Liver (tissue), 7 donors: ENCODE measurements at regions not wholly inside any gene's neighbourhood (a gene's known extent, or its start where the extent isn't known, plus 50 kb on each side); places are given as distances from the start of the nearest gene placed in this dataset.

Experiments
- DNase-seq: peaks from one replicate; pipeline ENCODE4 v3.0.0-alpha.2; 2017; ENCODE audit warnings: low spot score
- H3K27ac ChIP-seq, 2 donors: one replicate each; pipeline ENCODE4 v1.7.0; 2013; ENCODE audit warnings: inconsistent platforms in 2 of 2, low read length in 2 of 2, control low read depth in 1 of 2, low read depth in 1 of 2, mild to moderate bottlenecking in 1 of 2
- H3K27me3 ChIP-seq, 4 donors: one replicate each; pipeline versions ENCODE4 v1.6.1 to v1.7.0; 2013; ENCODE audit warnings: low read length in 3 of 4, inconsistent platforms in 1 of 4, mild to moderate bottlenecking in 1 of 4, moderate library complexity in 1 of 4; ENCODE audit not compliant: control insufficient read depth in 4 of 4, insufficient read depth in 4 of 4
- H3K36me3 ChIP-seq, 4 donors: one replicate each; pipeline versions ENCODE4 v1.6.1 to v1.7.0; 2013; ENCODE audit warnings: low read length in 3 of 4, mild to moderate bottlenecking in 3 of 4, low read depth in 1 of 4, moderate library complexity in 1 of 4; ENCODE audit not compliant: control insufficient read depth in 4 of 4, insufficient read depth in 3 of 4
- H3K4me1 ChIP-seq, 4 donors: one replicate each; pipeline versions ENCODE4 v1.6.1 to v1.7.0; 2013; ENCODE audit warnings: low read length in 3 of 4, mild to moderate bottlenecking in 3 of 4, moderate library complexity in 1 of 4; ENCODE audit not compliant: control insufficient read depth in 4 of 4, insufficient read depth in 4 of 4
- H3K4me3 ChIP-seq, 3 donors: one replicate each; pipeline versions ENCODE4 v1.6.1 to v1.7.0; 2013; ENCODE audit warnings: low read length in 3 of 3, control low read depth in 1 of 3, low read depth in 1 of 3, mild to moderate bottlenecking in 1 of 3
- H3K9ac ChIP-seq, 2 donors: one replicate each; pipeline ENCODE4 v1.7.0; 2013; ENCODE audit warnings: low read length in 2 of 2, mild to moderate bottlenecking in 2 of 2, moderate library complexity in 2 of 2, control low read depth in 1 of 2, low read depth in 1 of 2
- H3K9me3 ChIP-seq, 4 donors: one replicate each; pipeline versions ENCODE4 v1.6.1 to v1.7.0; 2013; ENCODE audit warnings: low read length in 3 of 4; ENCODE audit not compliant: control insufficient read depth in 4 of 4
- ATF3 ChIP-seq: IDR thresholded peaks from 2 replicates; pipeline ENCODE4 v1.6.1; 2016; ENCODE audit warnings: antibody characterized with exemption
- EGR1 ChIP-seq, 2 donors: IDR thresholded peaks; 2 replicates each; pipeline ENCODE4 v1.6.1; 2016 to 2018; ENCODE audit warnings: antibody characterized with exemption in 2 of 2, low read depth in 2 of 2
- FOXA1 ChIP-seq: IDR thresholded peaks from 2 replicates; pipeline ENCODE4 v1.6.1; 2016; ENCODE audit warnings: antibody characterized with exemption
- FOXA2 ChIP-seq: IDR thresholded peaks from 2 replicates; pipeline ENCODE4 v1.6.1; 2016; ENCODE audit warnings: antibody characterized with exemption
- GABPA ChIP-seq, 2 donors: IDR thresholded peaks in 1 of 2; conservative IDR thresholded peaks in 1 of 2; 2 replicates each; pipeline ENCODE4 v1.6.1; 2016; ENCODE audit warnings: antibody characterized with exemption in 2 of 2, mild to moderate bottlenecking in 1 of 2, moderate library complexity in 1 of 2
- HNF4A ChIP-seq, 2 donors: conservative IDR thresholded peaks; 2 replicates each; pipeline ENCODE4 v1.6.1; 2016; ENCODE audit warnings: antibody characterized with exemption in 2 of 2, mild to moderate bottlenecking in 2 of 2
- HNF4G ChIP-seq: IDR thresholded peaks from 2 replicates; pipeline ENCODE4 v1.6.1; 2016; ENCODE audit warnings: antibody characterized with exemption
- JUND ChIP-seq, 2 donors: IDR thresholded peaks; 2 replicates each; pipeline ENCODE4 v1.6.1; 2016; ENCODE audit warnings: antibody characterized with exemption in 2 of 2
- MAX ChIP-seq: IDR thresholded peaks from 2 replicates; pipeline ENCODE4 v1.6.1; 2016; ENCODE audit warnings: antibody characterized with exemption
- NR2F2 ChIP-seq: IDR thresholded peaks from 2 replicates; pipeline ENCODE4 v1.6.1; 2016; ENCODE audit warnings: antibody characterized with exemption
- RAD21 ChIP-seq, 2 donors: IDR thresholded peaks; 2 replicates each; pipeline ENCODE4 v1.6.1; 2016; ENCODE audit warnings: antibody characterized with exemption in 2 of 2, mild to moderate bottlenecking in 2 of 2
- REST ChIP-seq: IDR thresholded peaks from 2 replicates; pipeline ENCODE4 v1.6.1; 2016; ENCODE audit warnings: antibody characterized with exemption, mild to moderate bottlenecking
- RXRA ChIP-seq, 2 donors: IDR thresholded peaks; 2 replicates each; pipeline ENCODE4 v1.6.1; 2017 to 2018; ENCODE audit warnings: antibody characterized with exemption in 2 of 2, mild to moderate bottlenecking in 1 of 2
- SP1 ChIP-seq: IDR thresholded peaks from 2 replicates; pipeline ENCODE4 v1.6.1; 2018; ENCODE audit warnings: antibody characterized with exemption, mild to moderate bottlenecking
- TAF1 ChIP-seq: conservative IDR thresholded peaks from 2 replicates; pipeline ENCODE4 v1.6.1; 2016; ENCODE audit warnings: antibody characterized with exemption, mild to moderate bottlenecking
- YY1 ChIP-seq: IDR thresholded peaks from 2 replicates; pipeline ENCODE4 v1.6.1; 2016; ENCODE audit warnings: antibody characterized with exemption, mild to moderate bottlenecking
- WGBS: extraction: QIAGEN DNeasy Blood & Tissue Kit; methylation state at CpG from one replicate; pipeline ENCODE4 v1.1.7; 2013; 5-methylcytosine and 5-hydroxymethylcytosine counted together
- donor health status: healthy.
- donor health status: healthy.
- donor health status: healthy.
- donor health status: healthy.

- TF ChIP-seq REST = no peak
Observed at GRCh38 chr5:2052687-2053086, 170.0 kb upstream of the IRX4 start (continued).

GRCh38 chr5:2049876-2050275, 167.2 kb upstream of the IRX4 start:
- 51% methylated on average over 2 of the region's 2 CpGs for WGBS
- H3K9me3 ChIP-seq = peaks cover 0 to 3% (median 0%) of the 10 kb centered on the region in 4 donors
- H3K4me3 ChIP-seq = no peak overlapping the region
- H3K9ac ChIP-seq = no peak overlapping the region
- DNase-seq = no peak
- H3K27me3 ChIP-seq = peaks cover 0 to 9% (median 0%) of the 10 kb centered on the region in 4 donors
- TF ChIP-seq ATF3 = no peak
- no peak for TF ChIP-seq MAX
- TF ChIP-seq FOXA2 = no peak
- no peak for TF ChIP-seq REST
- TF ChIP-seq GABPA (IDR thresholded peaks at IDR 0.05 in 1 of 2, conservative IDR thresholded peaks at IDR 0.05 in 1 of 2) = no peak
- no peak for TF ChIP-seq JUND (IDR thresholded peaks at IDR 0.05)
- no peak for TF ChIP-seq RAD21 (IDR thresholded peaks at IDR 0.05)
- TF ChIP-seq HNF4G = no peak
- TF ChIP-seq TAF1 = no peak
- no peak for TF ChIP-seq EGR1 (IDR thresholded peaks at IDR 0.05; ENCODE audit: low read depth in 2 of 2)
- TF ChIP-seq NR2F2 = no peak
- no peak for TF ChIP-seq FOXA1
- TF ChIP-seq HNF4A (conservative IDR thresholded peaks at IDR 0.05) = no peak
- no peaks in the 10 kb centered on the region for H3K4me1 ChIP-seq
- H3K27ac ChIP-seq = no peak overlapping the region
- H3K36me3 ChIP-seq = no peaks in the 10 kb centered on the region

GRCh38 chr5:2048664-2049063, 165.9 kb upstream of the IRX4 start:
- Histone ChIP-seq H3K4me3 (no peak overlapping the region), H3K27me3 (peaks cover 0 to 9% (median 0%) of the 10 kb centered on the region in 4 donors), H3K4me1 (no peaks in the 10 kb centered on the region), H3K9me3 (peaks cover 0 to 3% (median 0%) of the 10 kb centered on the region in 4 donors), H3K36me3 (no peaks in the 10 kb centered on the region), H3K9ac (no peak overlapping the region), H3K27ac (no peak overlapping the region)
- DNase-seq = no peak
- 52% methylated on average over 9 of the region's 9 CpGs for WGBS
- TF ChIP-seq FOXA1 = no peak
- no peak for TF ChIP-seq ATF3
- no peak for TF ChIP-seq REST
- TF ChIP-seq NR2F2 = no peak
- TF ChIP-seq RXRA (IDR thresholded peaks at IDR 0.05) = no peak
- no peak for TF ChIP-seq FOXA2
- TF ChIP-seq HNF4G = no peak
- no peak for TF ChIP-seq MAX
- no peak for TF ChIP-seq YY1
- TF ChIP-seq GABPA (IDR thresholded peaks at IDR 0.05 in 1 of 2, conservative IDR thresholded peaks at IDR 0.05 in 1 of 2) = no peak
- no peak for TF ChIP-seq SP1
